HEK293T (cell line): ENCODE measurements at regions not wholly inside any gene's neighbourhood (a gene's known extent, or its start where the extent isn't known, plus 50 kb on each side); places are given as distances from the start of the nearest gene placed in this dataset.

ENCODE experiments used
- ELF4 ChIP-seq: fragments of 450-650 bp; IDR thresholded peaks from 2 replicates; pipeline ENCODE4 v1.6.1; 2017; ENCODE audit warnings: antibody characterized with exemption
- FOXA1 ChIP-seq: fragments of 450-650 bp; IDR thresholded peaks from 2 replicates; pipeline ENCODE4 v1.6.1; 2016; ENCODE audit warnings: mild to moderate bottlenecking
- FOXM1 ChIP-seq: fragments of 450-650 bp; IDR thresholded peaks from 2 replicates; pipeline ENCODE4 v1.6.1; 2017; ENCODE audit warnings: mild to moderate bottlenecking, borderline replicate concordance
- HDGF ChIP-seq: fragments of 450-650 bp; IDR thresholded peaks from 2 replicates; pipeline ENCODE4 v1.6.1; 2017; ENCODE audit warnings: antibody characterized with exemption, borderline replicate concordance
- TARDBP ChIP-seq: fragments of 450-650 bp; IDR thresholded peaks from 2 replicates; pipeline ENCODE4 v1.6.1; 2016
- ZNF384 ChIP-seq: fragments of 450-650 bp; IDR thresholded peaks from 2 replicates; pipeline ENCODE4 v1.6.1; 2016

DNA sequence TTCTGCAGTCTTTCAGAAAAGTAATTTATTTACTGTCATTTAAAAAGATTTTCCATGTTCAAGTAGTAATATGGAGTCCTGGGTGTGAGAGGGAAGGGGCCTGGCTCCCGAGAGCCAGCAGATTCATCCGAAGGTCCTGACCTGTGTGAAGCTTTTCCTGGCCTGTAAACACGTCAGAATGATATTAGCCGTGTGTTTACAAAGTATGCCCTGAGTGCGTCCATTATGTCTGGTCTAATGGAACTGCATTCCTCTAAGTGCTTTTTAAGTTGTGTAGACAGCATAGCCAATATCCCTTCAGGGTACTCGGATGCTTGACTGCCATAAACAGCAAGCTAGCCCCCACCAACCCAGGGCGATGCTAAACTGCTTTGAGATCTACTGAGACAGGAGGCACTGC lies 495.2 kb downstream of the AGTPBP1 start:
- TF ChIP-seq TARDBP = no peak
- TF ChIP-seq HDGF = no peak
- TF ChIP-seq ZNF384 = no peak
- no peak for TF ChIP-seq ELF4
- TF ChIP-seq FOXM1 = no peak
- no peak for TF ChIP-seq FOXA1
